B cell (primary cell): ENCODE measurements at regions not wholly inside any gene's neighbourhood (a gene's known extent, or its start where the extent isn't known, plus 50 kb on each side); places are given as distances from the start of the nearest gene placed in this dataset.

Experiments
- ATAC-seq: fragments of 200-7000 bp; cut with Tn5 transposase; one replicate; pipeline ENCODE4 v1.10.0; 2021; ENCODE audit warnings: low read depth, mild to moderate bottlenecking, moderate number of reproducible peaks, moderate library complexity
- CTCF ChIA-PET: fragments of 350-600 bp; sonication (Branson Sonifier 250); formaldehyde crosslinking; loops from one replicate; lab custom pipeline; 2021; ENCODE audit warnings: antibody characterized with exemption, inconsistent platforms; lab: Charles Lee
- POLR2A ChIA-PET: fragments of 350-600 bp; sonication (Branson Sonifier 250); formaldehyde crosslinking; loops from one replicate; lab custom pipeline; 2021; ENCODE audit warnings: antibody characterized with exemption; lab: Charles Lee
- DNase-seq: peaks from one replicate; pipeline ENCODE4 v3.0.0; 2013
- H2AFZ ChIP-seq: 2 replicates; pipeline ENCODE4 v1.6.1; 2012; ENCODE audit warnings: mild to moderate bottlenecking, low read depth, low read length; ENCODE audit not compliant: insufficient read depth, poor library complexity, severe bottlenecking
- H3K27ac ChIP-seq, 2 donors: 1 replicate in 1 of 2; 2 replicates in 1 of 2; pipeline ENCODE4 v1.5.1; 2012 to 2013; ENCODE audit warnings: low read length in 2 of 2, mild to moderate bottlenecking in 2 of 2, moderate library complexity in 1 of 2
- H3K27me3 ChIP-seq, 4 experiments: fragments of 200-600 bp in 1 of 4; sonication (generic) in 1 of 4; replicated peaks in 1 of 4; 1 replicate in 2 of 4; 2 replicates in 2 of 4; pipeline versions ENCODE4 v1.6.1 to v1.7.0; 2013 to 2016; ENCODE audit warnings: low read length in 3 of 4, mild to moderate bottlenecking in 2 of 4, mixed read lengths in 1 of 4, moderate library complexity in 1 of 4; ENCODE audit not compliant: insufficient read depth in 4 of 4, control insufficient read depth in 3 of 4; ENCODE audit errors: control extremely low read depth in 1 of 4
- H3K36me3 ChIP-seq, 2 experiments: replicated peaks in 1 of 2; 1 replicate in 1 of 2; 2 replicates in 1 of 2; pipeline versions ENCODE4 v1.6.1 to v1.7.1; 2013; ENCODE audit warnings: low read length in 1 of 2; ENCODE audit not compliant: insufficient read depth in 2 of 2, control insufficient read depth in 1 of 2; ENCODE audit errors: control extremely low read depth in 1 of 2, extremely low read depth in 1 of 2
- H3K4me1 ChIP-seq, 2 donors: fragments of 200-600 bp in 1 of 2; sonication (generic) in 1 of 2; 1 replicate in 1 of 2; 2 replicates in 1 of 2; pipeline versions ENCODE4 v1.5.1 to v1.6.1; 2013 to 2017; ENCODE audit warnings: low read length in 2 of 2; ENCODE audit not compliant: control insufficient read depth in 2 of 2, insufficient read depth in 2 of 2
- H3K4me2 ChIP-seq: replicated peaks from 2 replicates; pipeline ENCODE3; 2012; ENCODE audit warnings: mild to moderate bottlenecking, low read depth, low read length; ENCODE audit not compliant: poor library complexity, severe bottlenecking
- H3K4me3 ChIP-seq, 5 experiments: fragments of 200-600 bp in 1 of 5; sonication (generic) in 1 of 5; 1 replicate in 3 of 5; 2 replicates in 2 of 5; pipeline versions ENCODE4 v1.5.1 to v1.7.0; 2011 to 2016; ENCODE audit warnings: low read length in 4 of 5, mild to moderate bottlenecking in 4 of 5, low read depth in 2 of 5, control low read depth in 1 of 5, moderate library complexity in 1 of 5; ENCODE audit not compliant: insufficient read depth in 1 of 5; ENCODE audit errors: control extremely low read depth in 1 of 5, extremely low read depth in 1 of 5
- H3K79me2 ChIP-seq: fragments of 200-600 bp; sonication (generic); one replicate; pipeline ENCODE4 v1.6.0; 2016; ENCODE audit warnings: low read length; ENCODE audit not compliant: control insufficient read depth, insufficient read depth
- H3K9ac ChIP-seq: fragments of 200-600 bp; sonication (generic); 2 replicates; pipeline ENCODE4 v1.6.1; 2017; ENCODE audit warnings: mild to moderate bottlenecking, low read length, moderate library complexity
- H3K9me3 ChIP-seq, 3 donors: one replicate each; pipeline versions ENCODE4 v1.6.1 to v1.7.1; 2013; ENCODE audit warnings: low read length in 2 of 3; ENCODE audit not compliant: control insufficient read depth in 2 of 3, insufficient read depth in 1 of 3; ENCODE audit errors: control extremely low read depth in 1 of 3
- H4K20me1 ChIP-seq: 2 replicates; pipeline ENCODE4 v1.6.0; 2012; ENCODE audit warnings: mild to moderate bottlenecking, low read length; ENCODE audit not compliant: insufficient read depth, control insufficient read depth, poor library complexity, severe bottlenecking
- H3K27ac Mint-ChIP-seq: one replicate; pipeline ENCODE4 v1.8.0; 2021; ENCODE audit warnings: mixed read lengths
- H3K27me3 Mint-ChIP-seq: one replicate; pipeline ENCODE4 v1.8.0; 2021; ENCODE audit warnings: mixed read lengths
- H3K4me1 Mint-ChIP-seq: one replicate; pipeline ENCODE4 v1.8.0; 2021; ENCODE audit warnings: mixed read lengths
- H3K4me3 Mint-ChIP-seq: one replicate; pipeline ENCODE4 v1.8.0; 2021; ENCODE audit warnings: mixed read lengths
- H3K9me3 Mint-ChIP-seq: one replicate; pipeline ENCODE4 v1.8.0; 2022; ENCODE audit warnings: mixed read lengths; ENCODE audit not compliant: insufficient read depth
- EZH2 ChIP-seq: IDR thresholded peaks from 2 replicates; pipeline ENCODE4 v1.6.1; 2012; ENCODE audit warnings: borderline replicate concordance, low read depth, mild to moderate bottlenecking, moderate library complexity, low read length; ENCODE audit not compliant: insufficient read depth, poor library complexity, severe bottlenecking
- WGBS: methylation state at CpG from one replicate; pipeline ENCODE4 v1.1.5; 2013; ENCODE audit warnings: missing lambda C conversion rate; ENCODE audit not compliant: insufficient coverage; 5-methylcytosine and 5-hydroxymethylcytosine counted together
- intact Hi-C: fragments of 100-400 bp; cut with micrococcal nuclease; formaldehyde crosslinking; loops from one replicate; pipeline ENCODE4 v1.10.0; 2022
- TF ChIP-seq, protein P1 (sequence below): fragments of 200-600 bp; IDR thresholded peaks from one replicate; pipeline ENCODE4 v1.8.0; 2022; ENCODE audit warnings: antibody characterized with exemption, mild to moderate bottlenecking

DNA sequence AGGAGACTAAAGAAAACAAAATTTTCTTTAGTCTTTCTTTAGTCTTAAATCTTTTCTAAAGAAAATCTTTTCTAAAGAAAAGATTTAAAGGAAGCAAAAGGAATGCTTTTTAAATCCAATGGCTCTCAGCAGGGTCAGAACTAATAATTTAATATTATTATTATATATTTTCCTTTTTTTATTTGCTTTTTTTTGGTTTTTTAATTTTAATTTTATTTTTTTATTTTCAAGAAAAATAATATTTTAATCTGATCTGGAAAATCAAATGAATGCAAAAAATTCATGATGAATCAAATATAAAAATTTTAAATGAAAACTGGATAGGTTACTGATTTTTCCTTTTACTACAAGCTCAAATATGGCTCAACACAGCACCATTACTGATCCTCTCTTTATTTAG, 70.7 kb upstream of the HECW1 start:
- Mint-ChIP-seq H3K4me3 (no peak overlapping the region), H3K27me3 (peaks cover 25% of the 10 kb centered on the region), H3K4me1 (no peaks in the 10 kb centered on the region), H3K27ac (no peak overlapping the region), H3K9me3 (no peaks in the 10 kb centered on the region)
- intact Hi-C loops = no loop called here
- CTCF ChIA-PET = no interaction called here
- Histone ChIP-seq H3K27ac (no peak overlapping the region), H3K36me3 (no peaks in the 10 kb centered on the region), H3K4me3 (no peak overlapping the region), H3K9me3 (no peaks in the 10 kb centered on the region), H3K4me2 (no peak overlapping the region), H3K27me3 (peaks cover 0 to 6% (median 0%) of the 10 kb centered on the region in 4 experiments), H2AFZ (no peak overlapping the region), H3K79me2 (no peaks in the 10 kb centered on the region), H3K9ac (no peak overlapping the region), H3K4me1 (no peaks in the 10 kb centered on the region), H4K20me1 (no peaks in the 10 kb centered on the region)
- DNase-seq (no peak), ATAC-seq (no peak)
- POLR2A ChIA-PET = no interaction called here
- TF ChIP-seq, protein P1, sequence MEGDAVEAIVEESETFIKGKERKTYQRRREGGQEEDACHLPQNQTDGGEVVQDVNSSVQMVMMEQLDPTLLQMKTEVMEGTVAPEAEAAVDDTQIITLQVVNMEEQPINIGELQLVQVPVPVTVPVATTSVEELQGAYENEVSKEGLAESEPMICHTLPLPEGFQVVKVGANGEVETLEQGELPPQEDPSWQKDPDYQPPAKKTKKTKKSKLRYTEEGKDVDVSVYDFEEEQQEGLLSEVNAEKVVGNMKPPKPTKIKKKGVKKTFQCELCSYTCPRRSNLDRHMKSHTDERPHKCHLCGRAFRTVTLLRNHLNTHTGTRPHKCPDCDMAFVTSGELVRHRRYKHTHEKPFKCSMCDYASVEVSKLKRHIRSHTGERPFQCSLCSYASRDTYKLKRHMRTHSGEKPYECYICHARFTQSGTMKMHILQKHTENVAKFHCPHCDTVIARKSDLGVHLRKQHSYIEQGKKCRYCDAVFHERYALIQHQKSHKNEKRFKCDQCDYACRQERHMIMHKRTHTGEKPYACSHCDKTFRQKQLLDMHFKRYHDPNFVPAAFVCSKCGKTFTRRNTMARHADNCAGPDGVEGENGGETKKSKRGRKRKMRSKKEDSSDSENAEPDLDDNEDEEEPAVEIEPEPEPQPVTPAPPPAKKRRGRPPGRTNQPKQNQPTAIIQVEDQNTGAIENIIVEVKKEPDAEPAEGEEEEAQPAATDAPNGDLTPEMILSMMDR = no peak
- no peak for TF ChIP-seq EZH2

DNA sequence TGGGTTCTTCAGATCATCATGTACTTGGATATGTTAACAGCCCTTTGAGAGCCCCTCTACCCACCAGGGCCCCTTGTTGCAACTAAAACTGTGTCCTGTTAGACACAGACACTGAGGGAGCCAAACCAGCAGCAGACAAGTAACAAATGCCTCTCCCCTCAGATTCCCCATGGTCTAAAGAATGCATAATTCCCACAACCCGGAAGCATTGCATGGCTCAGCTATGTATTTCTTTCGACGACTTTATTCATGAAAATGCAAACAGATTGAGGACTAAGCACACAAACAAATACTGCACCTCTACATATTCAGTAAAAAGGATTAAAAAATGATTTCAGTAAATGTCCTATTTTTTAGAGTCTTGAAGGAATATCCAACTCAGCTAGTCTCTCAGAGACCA, 70.1 kb upstream of the HECW1 start:
- Histone ChIP-seq H3K36me3 (no peaks in the 10 kb centered on the region), H2AFZ (no peak overlapping the region), H4K20me1 (no peaks in the 10 kb centered on the region), H3K27ac (no peak overlapping the region), H3K27me3 (peaks cover 0 to 6% (median 2%) of the 10 kb centered on the region in 4 experiments), H3K4me2 (no peak overlapping the region), H3K4me3 (no peak overlapping the region), H3K79me2 (no peaks in the 10 kb centered on the region), H3K4me1 (no peaks in the 10 kb centered on the region), H3K9ac (no peak overlapping the region), H3K9me3 (peaks cover 0 to 3% (median 0%) of the 10 kb centered on the region in 3 donors)
- no peak for TF ChIP-seq EZH2
- TF ChIP-seq, protein P1 = no peak
- ATAC-seq (no peak), DNase-seq (no peak)
- Mint-ChIP-seq H3K4me3 (no peak overlapping the region), H3K4me1 (no peaks in the 10 kb centered on the region), H3K9me3 (no peaks in the 10 kb centered on the region), H3K27me3 (peaks cover 25% of the 10 kb centered on the region), H3K27ac (no peak overlapping the region)
- intact Hi-C loops = no loop called here
- no CpG with 5 or more reads among the region's 3 CpGs for WGBS
- POLR2A ChIA-PET = no interaction called here
- CTCF ChIA-PET = no interaction called here
